Fibroblast of skin of scalp (primary cell): ENCODE measurements at regions not wholly inside any gene's neighbourhood (a gene's known extent, or its start where the extent isn't known, plus 50 kb on each side); places are given as distances from the start of the nearest gene placed in this dataset.
A peak's percentile ranks its signal among the peaks of the same experiment; 100 is the strongest.

Experiments
- DNase-seq: peaks from one replicate; pipeline ENCODE4 v3.0.0-alpha.2; 2013

DNA sequence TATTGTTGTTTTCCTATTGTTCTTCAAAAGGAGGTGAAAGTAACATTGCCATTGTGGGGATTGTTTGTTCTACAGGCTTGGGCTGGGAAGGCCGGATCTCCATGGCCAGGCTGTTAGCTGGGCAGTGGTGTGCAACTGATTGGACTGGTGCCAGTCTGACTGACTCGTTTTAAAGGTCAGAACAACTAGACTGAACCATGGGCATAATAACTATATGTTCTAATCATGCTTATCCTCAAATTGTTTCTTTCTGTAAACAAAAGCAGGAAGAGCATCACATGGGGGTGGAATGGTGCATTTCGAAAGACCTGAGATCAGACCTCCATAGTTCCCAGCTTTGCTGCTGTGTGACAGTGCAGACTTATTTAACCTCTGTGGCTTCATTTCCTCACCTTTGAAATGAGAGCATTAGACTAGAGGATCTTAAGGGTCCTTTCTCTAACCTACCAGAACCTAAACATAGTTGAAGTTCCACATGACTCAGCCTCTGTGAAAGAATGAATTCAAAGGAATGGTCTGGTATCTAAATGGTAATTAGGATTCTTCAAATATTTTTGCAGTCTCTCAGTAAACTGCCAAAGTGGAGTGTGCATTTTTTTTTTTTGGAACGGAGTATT is 66.7 kb upstream of the PGRMC2 start:
- peak; percentile 93 for DNase-seq

- DNase-seq = peak; percentile 32
These were observed 66.2 kb upstream of the PGRMC2 start for GRCh38 chr4:128353791-128354190.

DNA sequence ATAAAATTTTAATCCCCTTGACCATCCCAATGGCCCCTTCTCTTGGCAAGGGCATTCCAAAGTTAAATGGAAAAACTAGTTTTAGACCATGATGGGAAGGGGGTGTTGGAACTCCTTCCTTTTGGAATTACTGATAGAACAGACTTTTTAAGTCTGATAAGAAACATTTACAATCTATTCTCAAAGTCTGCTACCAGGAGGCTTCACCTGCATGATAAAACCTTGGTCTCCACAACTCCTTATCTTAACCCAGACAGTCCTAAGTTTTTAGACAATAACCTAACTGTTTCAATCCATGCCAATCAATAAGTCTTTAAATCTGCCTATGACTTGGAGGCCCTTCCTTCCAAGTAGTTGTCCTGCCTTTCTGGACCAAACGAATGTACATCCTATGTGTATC is 63.9 kb upstream of the PGRMC2 start:
- DNase-seq = no peak

- DNase-seq = no peak
These were observed 62.9 kb upstream of the PGRMC2 start for GRCh38 chr4:128350449-128351045.

- DNase-seq = peak; percentile 74
These were observed 62.3 kb upstream of the PGRMC2 start for GRCh38 chr4:128349921-128350320.

DNA sequence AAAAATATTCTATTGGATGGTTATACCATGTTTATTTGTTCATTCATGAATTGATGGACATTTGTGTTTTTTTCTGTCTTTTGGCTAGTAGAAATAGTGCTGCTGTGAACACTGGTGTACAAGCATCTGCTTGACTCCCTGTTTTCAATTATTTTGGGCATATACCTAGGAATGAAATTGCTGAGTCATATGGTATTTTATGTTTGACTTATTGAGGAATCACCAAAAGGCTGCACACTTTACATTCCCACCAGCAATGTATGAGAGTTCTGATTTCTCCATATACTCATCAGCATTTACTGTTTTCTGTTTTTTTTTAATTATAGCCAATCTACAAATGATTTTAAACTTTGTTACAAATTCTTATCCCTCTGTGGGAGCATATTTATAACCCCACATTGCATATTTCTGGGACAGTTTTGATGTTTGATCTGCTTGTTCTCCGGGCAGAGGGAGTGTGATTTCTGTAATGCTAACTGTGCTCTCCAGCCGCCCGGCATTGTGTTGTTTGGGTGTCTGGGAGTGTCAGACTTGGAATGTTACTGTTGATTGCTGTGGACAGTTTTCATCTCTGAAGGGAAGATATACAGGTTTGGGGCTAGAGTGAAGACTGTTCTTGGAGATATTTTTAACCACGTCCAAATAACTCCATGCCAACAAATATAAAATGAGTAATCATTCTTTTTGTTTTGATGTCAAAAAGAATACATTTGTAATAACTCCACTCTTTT is 60.5 kb upstream of the PGRMC2 start:
- peak; percentile 82 for DNase-seq

DNA sequence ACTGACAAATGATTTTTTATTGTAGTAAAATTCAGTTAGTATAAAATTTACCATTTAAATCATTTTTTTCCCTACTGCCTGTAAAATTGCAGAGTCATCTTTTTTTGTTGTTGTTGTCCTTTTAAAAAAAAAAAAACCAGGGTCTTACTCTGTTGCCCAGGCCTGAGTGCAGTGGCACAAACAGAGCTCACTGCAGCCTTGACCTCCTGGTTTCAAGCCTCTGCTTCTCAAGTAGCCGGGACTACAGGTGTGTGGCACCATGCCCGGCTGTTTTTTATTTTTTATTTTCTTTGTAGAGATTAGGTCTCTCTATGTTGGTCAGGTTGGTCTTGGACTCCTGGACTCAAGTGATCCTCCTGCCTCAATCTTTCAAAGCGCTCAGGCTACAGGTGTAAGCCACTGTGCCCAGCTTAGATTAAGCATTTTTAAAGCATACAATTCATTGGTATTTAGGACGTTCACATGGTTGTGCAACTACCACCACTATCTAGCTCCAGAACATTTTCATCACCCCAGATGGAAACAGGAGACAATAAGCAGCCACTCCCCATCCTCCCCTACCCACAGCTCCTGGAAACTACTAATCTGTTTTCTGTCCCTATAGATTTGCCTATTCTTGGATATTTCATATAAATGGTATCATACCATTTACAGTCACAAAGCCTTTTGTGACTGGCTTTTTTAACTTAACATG is 59.7 kb upstream of the PGRMC2 start:
- DNase-seq = no peak

- DNase-seq = peak; percentile 67
These were observed 58.6 kb upstream of the PGRMC2 start for GRCh38 chr4:128346054-128346716.

DNA sequence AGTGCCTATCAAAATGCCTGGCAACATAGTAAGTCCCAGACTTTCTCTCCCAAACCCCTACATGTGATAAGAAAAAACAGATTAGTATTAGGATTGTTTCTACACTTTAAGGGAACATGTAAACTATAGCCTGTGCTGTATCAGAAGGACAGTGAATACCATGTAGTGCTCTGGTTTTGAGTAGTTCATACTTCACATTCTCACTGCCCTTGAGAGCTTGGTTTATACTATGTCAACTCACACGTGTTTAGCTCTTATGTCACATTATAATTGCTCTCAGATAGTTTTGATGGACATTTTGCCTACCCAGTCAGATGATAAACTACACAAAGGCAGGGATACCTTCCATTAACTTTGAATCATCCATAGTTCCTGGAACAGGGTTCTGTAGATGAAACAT is 58.0 kb upstream of the PGRMC2 start:
- DNase-seq = no peak

GRCh38 chr4:128342762-128343161 is 55.1 kb upstream of the PGRMC2 start:
- DNase-seq = no peak

DNA sequence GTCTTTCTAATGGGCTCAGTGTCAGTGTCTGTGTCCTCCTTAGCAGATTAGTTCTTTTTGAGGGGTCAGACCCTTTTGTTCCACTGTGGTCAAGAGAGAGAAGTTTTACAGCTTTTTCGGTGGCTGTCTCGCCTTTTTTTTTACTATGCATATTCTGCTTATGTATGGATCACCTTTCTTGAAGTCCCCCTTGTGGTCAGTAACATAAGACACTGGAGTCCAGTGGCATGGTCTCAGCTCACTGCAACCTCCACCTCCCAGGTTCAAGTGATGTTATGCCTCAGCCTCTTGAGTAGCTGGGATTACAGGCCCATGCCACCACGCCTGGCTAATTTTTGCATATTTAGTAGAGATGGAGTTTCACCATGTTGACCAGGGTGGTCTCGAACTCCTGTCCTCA is 54.0 kb upstream of the PGRMC2 start:
- DNase-seq = no peak

DNA sequence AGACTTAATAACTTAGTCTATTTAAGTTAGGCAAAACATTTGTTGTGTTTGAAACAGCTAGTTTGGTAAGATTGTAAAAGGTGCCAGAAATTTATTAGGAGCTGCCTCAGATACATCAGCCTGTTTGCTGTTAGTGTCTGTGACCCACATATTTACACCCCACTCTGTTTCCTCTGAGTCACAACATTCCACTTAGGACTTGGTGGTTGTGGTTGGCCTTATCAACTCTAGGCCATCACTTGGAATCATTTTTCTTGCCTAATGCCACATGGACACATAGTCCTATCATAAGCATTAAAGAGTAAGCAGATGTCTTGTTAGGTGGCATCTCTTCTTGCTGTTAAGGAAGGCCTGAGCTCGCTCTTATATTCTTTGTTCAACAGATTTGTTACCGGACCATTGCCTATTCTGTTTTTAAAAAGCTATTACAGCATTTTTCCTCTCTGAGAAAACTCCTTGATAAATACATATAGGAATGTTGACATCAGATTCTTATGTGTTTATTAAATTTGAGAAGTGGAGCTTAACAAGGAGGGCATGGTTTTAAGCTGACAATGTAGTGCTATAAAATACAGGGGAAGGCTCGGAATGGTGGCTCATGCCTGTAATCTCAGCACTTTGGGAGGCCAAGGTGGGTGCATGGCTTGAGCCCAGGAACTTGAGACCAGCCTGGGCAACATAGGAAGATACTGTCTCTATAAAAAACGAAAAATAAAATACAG is 51.2 kb upstream of the PGRMC2 start:
- peak; percentile 87 for DNase-seq

DNA sequence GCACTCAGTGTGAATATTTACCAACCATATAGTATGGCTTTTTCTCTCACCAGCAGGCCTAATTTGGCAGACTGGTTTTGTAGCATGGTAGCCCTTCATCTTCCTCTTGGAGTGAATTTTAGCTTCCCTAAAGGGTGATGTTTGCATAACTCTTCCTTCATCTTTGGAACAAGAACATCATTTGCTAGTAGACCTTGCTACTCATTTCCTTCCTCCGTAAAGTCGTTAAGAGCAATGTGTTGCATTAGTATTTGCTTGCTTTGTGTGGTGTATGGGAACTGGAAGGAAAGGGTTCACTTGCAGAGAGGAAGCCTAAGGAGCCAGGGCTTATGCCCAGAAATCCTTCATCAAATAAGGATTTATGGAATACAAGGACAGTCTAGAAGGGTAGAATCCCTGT is 50.2 kb upstream of the PGRMC2 start:
- no peak for DNase-seq
